ENCODE measurements at regions not wholly inside any gene's neighbourhood (a gene's known extent, or its start where the extent isn't known, plus 50 kb on each side); places are given as distances from the start of the nearest gene placed in this dataset.

- no peak for FAIRE-seq
- H4K20me1 ChIP-seq (replicated peaks; ENCODE audit: control insufficient read depth, insufficient read depth, low read length): no peaks in the 10 kb centered on the region
- no peak overlapping the region for H3K4me2 ChIP-seq (ENCODE audit: insufficient read depth, low read length)
- no peak overlapping the region for H3K9ac ChIP-seq (ENCODE audit: insufficient read depth in 1 of 2, low read depth in 2 of 2, low read length in 2 of 2)
- H3K27me3 ChIP-seq (ENCODE audit: control insufficient read depth in 2 of 2, insufficient read depth in 2 of 2, low read length in 2 of 2): no peaks in the 10 kb centered on the region
- no peak overlapping the region for H3K4me3 ChIP-seq
- intact Hi-C loops (cut with micrococcal nuclease): no loop called here
- BruUV-seq (replicated peaks): no TSS peak
- H3K9me3 ChIP-seq (replicated peaks; ENCODE audit: control insufficient read depth, insufficient read depth, low read depth, low read length): no peaks in the 10 kb centered on the region
- no peak overlapping the region for H2AFZ ChIP-seq (ENCODE audit: low read depth, low read length)
- in situ Hi-C loops (cut with MboI): no loop called here
- 0% methylated on average over 1 of the region's 1 CpG for WGBS (ENCODE audit: insufficient coverage, low coverage, missing lambda C conversion rate)
- H3K79me2 ChIP-seq (ENCODE audit: control insufficient read depth, insufficient read depth, low read length): no peaks in the 10 kb centered on the region
- POLR2A ChIA-PET: no interaction called here
- no peaks in the 10 kb centered on the region for H3K36me3 ChIP-seq (ENCODE audit: control insufficient read depth, insufficient read depth, low read length)
- no peaks in the 10 kb centered on the region for H3K4me1 ChIP-seq (replicated peaks in 1 of 2; ENCODE audit: control insufficient read depth in 2 of 2, insufficient read depth in 2 of 2, low read length in 2 of 2)
- no peak for DNase-seq (ENCODE audit: extremely low read depth in 1 of 4, low spot score in 3 of 4)
- H3K27ac ChIP-seq (ENCODE audit: extremely low read depth, low read depth, low read length): no peak overlapping the region
- TF ChIP-seq FOXO4 (CRISPR knock-in tag; IDR thresholded peaks at IDR 0.05) (no peak), ZMIZ1 (IDR thresholded peaks at IDR 0.05; ENCODE audit: low read depth in 2 of 2, low read length in 2 of 2) (no peak), TAF9B (IDR thresholded peaks at IDR 0.05; ENCODE audit: partially characterized antibody) (no peak), ZBTB12 (CRISPR knock-in tag; IDR thresholded peaks at IDR 0.05) (no peak), ZNF324 (CRISPR knock-in tag; IDR thresholded peaks at IDR 0.05) (no peak), NCOA1 (IDR thresholded peaks at IDR 0.05; ENCODE audit: low read depth) (no peak)
- CTCF ChIA-PET (ENCODE audit: low intra/inter-chr PET ratio): no interaction called here
- no peaks in the 10 kb centered on the region for H3K9me1 ChIP-seq (ENCODE audit: control insufficient read depth, insufficient read depth, low read length)
- ATAC-seq: no peak
These were observed 379.1 kb upstream of the TMPRSS15 start for GRCh38 chr21:18782721-18783120.

All from K562 (cell line).